HG03432 (cell line): ENCODE measurements at regions not wholly inside any gene's neighbourhood (a gene's known extent, or its start where the extent isn't known, plus 50 kb on each side); places are given as distances from the start of the nearest gene placed in this dataset.
A peak's percentile ranks its signal among the peaks of the same experiment; 100 is the strongest.
"Not testable (repeated sequence)": the region's sequence is repeated elsewhere in the genome, so short reads cannot be mapped to it uniquely, and the experiment has no call there.

ENCODE experiments used
- ATAC-seq: cut with Tn5 transposase; IDR thresholded peaks from one replicate; pipeline ENCODE4 v1.9.1; 2021; ENCODE audit warnings: mild to moderate bottlenecking, moderate library complexity; ENCODE audit not compliant: unreplicated experiment

DNA sequence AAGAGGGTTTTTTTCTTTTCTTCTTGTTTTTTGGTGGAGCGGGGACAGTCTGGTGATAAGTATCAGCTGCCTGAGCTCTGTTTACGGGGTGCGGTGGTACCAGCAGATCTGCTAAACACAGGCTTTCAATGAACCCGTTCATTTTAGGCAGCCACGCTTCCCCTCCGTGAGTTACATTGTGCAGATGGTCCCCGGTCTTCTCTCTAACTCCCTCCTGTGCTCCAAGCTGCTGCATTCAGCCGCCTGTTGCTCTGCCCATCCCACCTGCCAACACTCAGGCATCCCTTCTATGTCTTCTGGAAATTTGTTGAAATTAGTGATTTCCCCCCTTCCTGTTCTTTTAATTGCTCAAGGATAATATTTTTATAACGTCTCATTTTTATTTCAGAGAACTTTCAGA, 82.1 kb upstream of the ELAC2 start:
- ATAC-seq: no peak

DNA sequence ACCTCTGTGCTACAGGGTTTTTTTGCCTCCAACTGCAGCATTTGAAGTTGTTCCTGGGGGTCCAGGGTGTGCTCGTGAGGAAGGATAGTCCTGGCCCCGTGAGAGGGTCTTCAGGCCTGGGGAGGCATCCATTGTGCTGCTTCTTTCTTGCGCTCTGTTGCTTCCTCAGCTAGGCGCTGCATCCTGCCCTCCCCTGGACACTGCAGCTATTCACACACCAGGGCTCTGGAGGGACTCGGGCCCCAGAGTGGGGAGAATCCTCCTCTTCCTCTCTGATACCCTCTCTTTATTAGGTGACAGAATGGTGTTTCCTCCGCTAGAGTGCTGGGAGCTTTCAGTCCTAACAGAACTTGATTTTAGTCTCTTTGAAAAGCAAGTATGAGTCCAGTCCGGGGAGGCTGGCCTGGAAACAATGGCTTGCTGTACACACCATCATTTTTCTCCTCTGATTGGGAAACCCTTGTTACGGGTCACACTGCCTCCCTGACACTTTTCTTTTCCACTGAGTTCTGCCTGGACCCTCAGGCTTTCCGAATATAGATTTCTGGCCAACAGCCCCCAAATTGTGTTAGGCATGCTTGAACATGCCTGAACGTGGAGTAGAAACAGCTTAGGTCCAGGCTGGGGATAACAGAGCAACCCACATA, 81.4 kb upstream of the ELAC2 start:
- ATAC-seq: no peak

DNA sequence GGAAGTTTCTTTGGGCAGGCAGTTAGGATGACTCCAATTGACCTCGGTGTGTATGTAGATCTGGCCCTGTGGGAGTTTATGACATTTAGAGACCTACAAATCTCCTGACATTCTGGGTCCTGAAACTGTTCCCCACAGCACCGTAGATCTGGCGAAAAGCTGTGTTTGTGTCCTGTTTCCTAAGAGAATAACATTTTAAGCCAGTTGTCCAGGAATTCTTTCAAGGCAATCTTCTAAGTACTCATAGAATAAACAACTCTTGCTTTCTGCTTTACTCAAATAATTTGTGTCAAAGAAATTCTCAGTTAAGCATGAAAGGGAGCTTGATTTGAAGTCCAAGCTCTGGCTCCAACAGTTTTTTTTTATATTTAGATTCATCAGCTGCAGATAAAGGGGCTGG, 78.5 kb upstream of the ELAC2 start:
- ATAC-seq: no peak

DNA sequence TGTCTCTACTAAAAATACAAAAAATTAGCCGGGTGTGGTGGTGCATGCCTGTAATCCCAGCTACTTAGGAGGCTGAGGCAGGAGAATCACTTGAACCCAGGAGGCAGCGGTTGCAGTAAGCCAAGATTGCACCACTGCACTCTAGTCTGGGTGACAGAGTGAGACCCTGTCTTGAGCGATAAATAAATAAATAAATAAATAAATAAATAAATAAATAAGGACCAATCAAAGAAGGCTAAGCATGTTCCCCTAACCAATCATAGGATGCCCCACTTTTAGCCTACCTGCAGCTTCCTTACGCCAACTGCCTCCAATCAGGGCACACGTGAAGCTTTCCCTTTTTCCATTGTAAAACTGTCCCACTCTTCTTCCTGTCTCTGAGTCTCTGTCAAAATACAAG, 74.2 kb upstream of the ELAC2 start:
- ATAC-seq: not testable (repeated sequence)

DNA sequence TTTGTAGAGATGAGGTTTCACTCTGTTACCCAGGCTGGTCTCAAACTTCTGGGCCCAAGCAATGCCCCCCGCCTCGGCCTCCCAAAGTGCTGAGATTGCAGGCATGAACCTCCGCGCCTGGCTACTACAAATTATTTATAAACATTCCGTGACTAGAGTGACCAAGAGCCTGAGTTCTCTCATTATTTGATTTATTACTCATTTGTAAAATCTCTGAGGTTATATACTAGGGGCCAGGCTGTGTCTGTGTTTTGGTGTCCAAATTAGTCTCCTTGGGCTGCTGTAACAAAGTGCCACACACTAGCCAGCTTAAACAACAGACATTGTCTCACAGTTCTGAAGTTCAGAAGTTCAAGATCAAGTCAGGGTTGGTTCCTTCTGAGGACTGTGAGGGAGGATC, 70.8 kb upstream of the ELAC2 start:
- no peak for ATAC-seq

DNA sequence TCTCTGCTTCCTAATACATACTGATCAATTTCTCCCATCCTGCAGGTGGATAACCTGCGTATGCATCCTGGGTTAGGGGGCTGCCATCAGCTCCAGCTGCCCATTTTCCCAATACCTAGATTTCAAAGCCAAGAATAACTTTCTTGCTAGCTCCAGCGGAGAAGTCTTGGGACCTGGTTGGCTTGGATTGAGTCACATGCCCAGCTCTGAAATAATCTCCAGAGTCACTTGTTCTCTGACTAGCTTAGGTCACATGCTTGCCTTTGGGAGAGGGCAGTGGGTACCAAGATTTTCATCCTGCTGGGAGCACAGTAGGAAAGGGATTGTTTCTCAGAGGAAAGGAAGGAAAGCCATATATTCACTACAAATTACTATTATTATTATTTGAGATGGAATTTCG, 70.0 kb upstream of the ELAC2 start:
- ATAC-seq: no peak

DNA sequence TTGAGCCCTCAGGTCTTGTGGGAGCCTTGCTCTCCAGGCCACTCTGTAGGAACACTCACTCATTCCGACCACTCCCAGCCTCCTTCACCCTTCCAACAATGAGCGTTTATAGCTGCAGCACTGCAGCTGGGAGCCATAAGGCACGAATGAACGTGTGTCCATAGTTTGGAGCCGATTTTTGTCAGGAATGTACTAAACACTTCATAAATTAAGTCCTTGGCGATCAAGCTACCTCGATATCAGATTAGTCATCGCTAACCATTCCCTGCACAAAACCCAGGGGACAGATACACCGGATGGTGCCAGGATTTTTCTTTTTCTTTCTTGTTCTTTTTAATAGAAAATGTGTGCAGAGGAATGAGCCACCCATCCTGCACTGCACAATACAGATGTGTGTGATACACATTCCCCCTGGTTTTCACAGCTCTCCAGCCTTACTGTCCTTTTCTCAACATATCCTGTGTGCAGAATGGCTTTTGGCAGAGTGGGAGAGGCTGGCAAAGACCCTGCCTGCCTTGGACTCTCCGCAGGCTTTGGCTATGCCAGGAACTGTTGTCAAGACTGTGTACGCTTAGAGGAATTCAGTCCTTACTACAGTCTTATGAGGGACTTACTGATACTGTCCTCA, 68.4 kb upstream of the ELAC2 start:
- ATAC-seq: no peak

DNA sequence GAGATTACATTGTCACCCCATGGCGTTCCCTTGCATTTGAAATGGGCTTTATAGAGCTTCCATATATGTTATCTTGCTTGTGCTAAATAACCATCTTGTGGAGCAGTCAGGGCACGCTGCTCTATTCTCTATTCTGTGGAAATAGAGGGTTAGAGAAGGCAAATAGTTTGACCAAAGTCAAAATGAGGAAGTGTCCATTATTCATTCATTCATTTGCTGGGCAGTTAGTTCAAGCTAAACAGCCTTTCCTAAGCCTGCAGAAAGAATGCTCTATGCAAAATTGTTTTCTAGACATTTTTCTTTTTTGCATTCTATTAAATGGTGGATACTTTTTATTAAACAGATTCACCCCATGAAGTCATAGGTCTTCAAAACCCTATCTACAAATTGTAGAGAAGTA, 67.8 kb upstream of the ELAC2 start:
- no peak for ATAC-seq

DNA sequence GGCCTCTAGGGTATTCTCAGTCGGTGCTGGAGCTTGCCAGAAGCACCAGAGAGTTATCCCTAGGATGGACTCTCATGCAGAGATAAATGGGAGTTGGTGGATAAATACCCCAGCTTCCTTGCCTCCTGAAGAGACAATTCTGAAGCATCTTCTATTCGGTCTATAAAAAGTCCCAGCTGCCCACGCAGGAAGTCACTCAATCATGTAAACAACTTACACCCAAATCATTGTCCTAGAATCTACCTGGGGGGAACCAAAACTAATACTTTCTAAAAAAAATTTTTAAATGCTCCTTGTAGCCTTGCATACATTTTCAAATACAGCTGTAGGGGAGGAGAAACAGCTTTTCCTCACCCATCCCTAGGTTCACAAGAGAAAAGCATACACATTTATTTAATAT, 66.6 kb upstream of the ELAC2 start:
- ATAC-seq: no peak

DNA sequence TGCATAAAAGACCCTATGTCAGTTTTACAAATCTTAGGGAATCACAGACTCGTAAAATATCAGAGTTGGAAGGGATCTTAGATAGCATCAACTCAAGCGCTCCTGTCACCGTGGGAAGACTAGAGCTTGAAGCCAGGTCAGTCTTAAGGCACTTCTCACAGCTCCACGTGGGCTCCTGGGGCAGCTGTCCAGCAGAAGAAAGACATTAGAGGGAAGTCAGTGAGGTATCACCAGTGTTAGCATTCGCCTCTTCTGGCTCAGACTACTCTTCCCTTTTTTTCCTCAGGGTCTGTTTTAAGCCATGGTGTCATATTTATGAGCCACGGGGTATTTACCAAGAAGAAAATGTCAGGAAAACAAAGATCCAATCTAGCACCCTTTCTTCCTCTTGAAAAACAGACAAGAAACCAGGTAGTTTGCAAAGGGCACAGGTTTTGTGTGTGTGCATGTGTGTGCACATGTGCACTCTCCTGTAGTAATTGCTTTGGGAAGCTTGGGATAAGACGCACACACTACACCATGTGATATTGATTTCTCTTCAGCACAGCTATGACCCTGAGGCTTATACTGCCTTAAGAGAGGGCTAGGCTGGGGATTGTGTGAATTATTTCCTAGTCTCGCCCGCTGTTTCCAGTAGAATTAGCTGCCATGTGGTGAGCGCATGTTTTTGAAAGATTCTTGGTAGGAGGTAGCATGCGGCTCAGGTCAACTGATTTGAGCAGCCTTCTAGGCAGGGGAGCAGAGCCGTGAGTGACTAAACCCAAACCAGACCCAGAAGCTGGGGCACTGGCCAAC, 61.0 kb upstream of the ELAC2 start:
- no peak for ATAC-seq

DNA sequence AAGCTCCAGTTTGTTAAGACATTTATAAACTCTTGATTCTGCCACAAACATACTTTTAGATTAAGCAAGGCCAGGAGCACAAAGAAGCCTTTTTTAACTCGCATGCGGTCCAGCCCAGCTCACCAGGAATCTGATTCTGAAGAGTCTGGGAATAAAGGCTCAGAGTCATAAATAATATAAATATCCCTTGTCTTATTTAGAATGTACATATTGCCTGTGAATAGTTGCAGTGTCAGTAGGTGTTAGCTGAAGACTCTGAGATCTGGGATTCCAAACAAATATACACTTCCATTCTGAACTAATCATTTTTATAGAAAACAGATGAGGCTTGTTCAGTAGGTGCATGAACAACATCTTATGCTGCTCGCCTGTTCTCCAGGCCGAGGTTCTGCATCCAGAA, 59.1 kb upstream of the ELAC2 start:
- ATAC-seq: no peak

DNA sequence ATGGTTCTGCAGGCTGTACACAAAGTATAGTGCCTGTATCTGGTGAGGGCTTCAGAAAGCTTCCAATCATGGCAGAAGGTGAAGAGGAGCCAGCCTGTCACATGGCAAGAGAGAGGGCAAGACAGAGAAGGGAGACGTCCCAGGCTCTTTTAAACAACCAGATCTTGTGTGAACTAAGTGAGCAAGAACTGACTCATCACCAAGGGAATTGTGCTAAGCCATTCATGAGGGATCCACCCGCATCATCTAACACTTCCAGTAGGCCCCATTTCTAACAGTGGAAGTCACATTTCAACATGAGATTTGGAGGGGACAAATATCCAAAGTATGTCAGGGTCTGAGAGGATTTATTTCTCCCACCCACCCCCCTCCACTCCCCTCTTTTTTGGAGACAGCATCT, 56.2 kb upstream of the ELAC2 start:
- no peak for ATAC-seq

DNA sequence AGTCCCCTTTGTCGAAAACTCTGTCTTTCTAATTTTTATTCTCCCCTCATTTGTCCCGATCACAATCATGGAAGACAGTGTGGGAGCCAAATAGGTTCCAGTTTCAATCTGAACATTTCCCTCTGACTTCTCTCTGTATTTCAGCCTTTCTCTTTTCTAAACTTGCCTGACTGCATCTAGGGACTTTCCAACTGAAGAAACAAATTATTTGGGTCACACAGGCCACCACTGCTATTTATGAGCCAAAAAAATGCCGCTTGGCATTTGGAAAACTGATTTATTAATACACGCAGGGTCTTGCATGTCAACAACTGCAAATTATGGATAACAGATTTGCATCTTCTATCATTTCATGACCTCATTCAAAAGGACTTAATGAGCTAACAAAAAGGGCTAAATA, 55.2 kb upstream of the ELAC2 start:
- ATAC-seq: peak; percentile 58

DNA sequence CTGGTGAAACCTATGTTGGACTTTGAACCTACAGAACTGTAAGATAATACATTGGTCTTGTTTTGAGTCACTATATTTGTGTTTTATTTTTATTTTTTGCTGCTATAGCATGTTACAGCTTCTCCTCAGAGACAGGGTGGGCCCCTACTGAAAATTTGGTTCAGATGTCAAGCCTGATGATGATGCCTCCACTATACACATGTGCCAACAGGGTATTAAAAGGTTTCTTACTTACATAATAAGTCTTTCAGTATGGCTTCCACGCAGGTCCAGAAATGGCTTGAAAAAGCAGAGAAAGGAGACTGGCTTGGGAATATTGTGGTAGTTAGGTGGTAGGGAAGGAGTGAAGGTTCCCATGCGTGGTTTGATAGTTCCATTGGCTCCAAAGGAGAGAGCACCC, 52.9 kb upstream of the ELAC2 start:
- ATAC-seq: no peak

DNA sequence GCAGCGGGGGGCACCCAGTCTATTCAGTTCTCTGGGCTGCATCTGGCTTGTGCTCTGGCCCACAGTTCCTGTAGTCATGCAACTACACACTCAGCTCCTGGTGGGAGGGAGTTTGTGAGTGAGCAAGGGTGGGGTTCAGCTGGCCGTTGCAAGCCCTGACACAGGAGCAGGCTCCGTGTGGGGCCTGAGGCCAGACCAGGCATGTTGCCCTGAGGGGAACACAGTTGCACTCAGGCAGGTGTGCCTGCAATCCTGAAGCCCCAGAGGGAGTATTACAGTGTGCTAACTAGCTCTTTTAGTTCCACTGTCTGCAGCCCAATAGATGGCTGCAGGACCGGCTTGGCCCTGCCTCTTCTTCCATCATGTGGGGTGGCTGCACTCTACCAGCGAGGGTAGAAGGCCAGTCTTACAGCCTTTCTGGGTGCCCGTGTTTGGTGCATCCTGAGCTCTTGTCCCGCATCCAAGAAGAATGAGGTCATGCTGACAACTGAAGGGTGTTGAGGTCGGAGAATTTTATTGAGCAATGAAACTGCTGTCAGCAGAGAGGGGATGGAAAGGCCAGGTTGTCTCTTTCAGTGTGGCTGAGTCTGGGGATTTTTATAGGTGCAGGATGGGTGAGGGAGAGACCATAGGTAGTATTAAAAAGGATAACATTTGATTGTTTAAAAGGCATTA, 49.9 kb upstream of the ELAC2 start:
- no peak for ATAC-seq
